ENCODE measurements at regions not wholly inside any gene's neighbourhood (a gene's known extent, or its start where the extent isn't known, plus 50 kb on each side); places are given as distances from the start of the nearest gene placed in this dataset.
"Not testable (repeated sequence)": the region's sequence is repeated elsewhere in the genome, so short reads cannot be mapped to it uniquely, and the experiment has no call there.

GRCh38 chr17:77635176-77635575 is 323.3 kb upstream of the TNRC6C start:
- DNase-seq: no peak

DNA sequence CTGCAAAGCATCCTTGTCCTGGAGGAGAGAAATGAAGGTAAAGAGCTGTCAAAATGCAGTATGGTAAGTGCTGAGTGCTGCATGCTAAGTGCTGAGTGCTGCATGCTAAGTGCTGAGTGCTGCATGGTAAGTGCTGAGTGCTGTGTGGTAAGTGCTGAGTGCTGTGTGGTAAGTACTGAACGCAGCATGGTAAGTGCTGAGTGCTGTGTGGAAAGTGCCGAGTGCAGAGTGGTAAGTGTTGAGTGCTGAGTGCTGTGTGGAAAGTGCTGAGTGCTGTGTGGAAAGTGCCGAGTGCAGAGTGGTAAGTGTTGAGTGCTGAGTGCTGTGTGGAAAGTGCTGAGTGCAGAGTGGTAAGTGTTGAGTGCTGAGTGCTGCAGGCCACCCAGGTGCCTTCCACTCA is 322.7 kb upstream of the TNRC6C start:
- not testable (repeated sequence) for DNase-seq

- DNase-seq: no peak
These were observed 321.4 kb upstream of the TNRC6C start for GRCh38 chr17:77636835-77637817.

- no peak for DNase-seq
These were observed 320.5 kb upstream of the TNRC6C start for GRCh38 chr17:77637818-77638575.

GRCh38 chr17:77640252-77640651 is 318.3 kb upstream of the TNRC6C start:
- DNase-seq: no peak

DNA sequence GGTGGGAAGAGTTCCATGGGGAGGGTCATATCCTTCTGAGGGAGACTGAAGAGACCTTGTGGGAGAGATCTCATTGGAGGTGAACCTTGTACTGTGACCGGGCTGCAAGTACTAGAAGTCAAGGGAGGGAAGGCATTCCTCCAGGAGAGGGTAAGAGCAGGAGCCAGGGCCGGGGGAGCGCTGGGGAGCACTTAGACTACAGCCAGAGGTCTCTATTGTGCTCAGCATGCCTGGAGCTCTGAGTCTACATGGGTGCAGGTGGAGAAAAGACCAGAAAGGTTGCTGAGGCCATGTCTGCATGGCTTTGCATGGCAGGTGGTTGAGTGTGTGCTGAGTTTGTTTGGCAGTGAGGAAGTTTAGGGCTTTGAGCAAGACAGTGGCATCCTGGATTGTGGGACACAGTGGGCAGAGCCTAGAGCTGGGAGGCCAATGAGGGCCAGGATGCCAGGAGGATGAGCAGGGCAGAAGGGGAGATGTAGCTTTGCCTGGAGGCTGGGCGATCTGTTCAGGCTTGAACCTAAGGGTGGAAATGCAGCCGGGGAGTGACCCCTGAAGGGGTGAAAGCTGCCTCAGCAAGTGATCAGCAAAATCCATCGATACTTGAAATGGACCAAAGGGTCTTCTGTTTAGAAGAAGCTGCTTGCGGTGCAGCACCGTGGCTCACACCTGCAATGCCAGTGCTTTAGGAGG is 317.4 kb upstream of the TNRC6C start:
- DNase-seq: no peak

- no peak for DNase-seq
These were observed 316.8 kb upstream of the TNRC6C start for GRCh38 chr17:77641718-77642117.

DNA sequence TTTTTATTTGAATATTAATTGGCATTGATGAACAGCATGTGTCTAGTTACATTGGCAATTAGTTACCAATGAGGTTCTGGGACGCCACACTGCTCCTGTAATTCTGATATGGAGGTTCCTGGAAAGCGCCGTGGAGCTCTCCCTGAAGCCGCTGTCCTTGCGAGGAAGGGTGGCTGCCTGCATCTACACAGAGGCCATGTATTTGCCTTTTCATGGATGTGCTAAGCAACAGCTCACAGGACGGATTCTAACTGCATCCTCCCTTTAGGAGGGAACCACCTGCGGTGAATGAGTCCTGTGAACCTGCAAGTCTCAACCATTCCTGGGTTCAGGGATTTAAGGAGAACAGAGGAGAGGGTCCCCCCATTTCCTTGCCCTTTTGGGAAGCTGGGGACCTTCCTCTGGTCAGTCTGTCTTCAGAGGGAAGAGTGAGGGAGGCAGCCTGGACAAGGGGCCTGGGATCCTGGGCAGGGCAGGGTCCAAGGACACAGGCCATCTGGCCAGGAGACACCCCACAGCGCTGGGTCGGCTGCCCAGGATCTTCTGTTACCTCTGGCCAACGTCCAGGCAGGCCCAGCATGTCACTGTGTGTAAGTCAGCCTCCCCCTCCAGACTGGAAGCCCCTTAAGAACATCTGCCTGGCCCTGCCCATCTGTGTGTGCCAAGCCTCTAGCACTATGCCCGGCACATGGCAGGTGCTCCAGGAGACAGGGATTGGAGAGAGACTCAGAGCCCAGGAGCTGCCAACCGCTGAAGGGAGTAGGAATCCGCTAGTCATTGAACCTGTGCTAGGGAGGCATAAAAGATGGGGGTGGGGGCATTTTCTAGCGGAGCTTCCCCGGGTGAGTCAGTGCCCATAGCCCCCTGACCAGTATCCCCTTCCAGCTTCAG is 314.1 kb upstream of the TNRC6C start:
- DNase-seq: no peak

DNA sequence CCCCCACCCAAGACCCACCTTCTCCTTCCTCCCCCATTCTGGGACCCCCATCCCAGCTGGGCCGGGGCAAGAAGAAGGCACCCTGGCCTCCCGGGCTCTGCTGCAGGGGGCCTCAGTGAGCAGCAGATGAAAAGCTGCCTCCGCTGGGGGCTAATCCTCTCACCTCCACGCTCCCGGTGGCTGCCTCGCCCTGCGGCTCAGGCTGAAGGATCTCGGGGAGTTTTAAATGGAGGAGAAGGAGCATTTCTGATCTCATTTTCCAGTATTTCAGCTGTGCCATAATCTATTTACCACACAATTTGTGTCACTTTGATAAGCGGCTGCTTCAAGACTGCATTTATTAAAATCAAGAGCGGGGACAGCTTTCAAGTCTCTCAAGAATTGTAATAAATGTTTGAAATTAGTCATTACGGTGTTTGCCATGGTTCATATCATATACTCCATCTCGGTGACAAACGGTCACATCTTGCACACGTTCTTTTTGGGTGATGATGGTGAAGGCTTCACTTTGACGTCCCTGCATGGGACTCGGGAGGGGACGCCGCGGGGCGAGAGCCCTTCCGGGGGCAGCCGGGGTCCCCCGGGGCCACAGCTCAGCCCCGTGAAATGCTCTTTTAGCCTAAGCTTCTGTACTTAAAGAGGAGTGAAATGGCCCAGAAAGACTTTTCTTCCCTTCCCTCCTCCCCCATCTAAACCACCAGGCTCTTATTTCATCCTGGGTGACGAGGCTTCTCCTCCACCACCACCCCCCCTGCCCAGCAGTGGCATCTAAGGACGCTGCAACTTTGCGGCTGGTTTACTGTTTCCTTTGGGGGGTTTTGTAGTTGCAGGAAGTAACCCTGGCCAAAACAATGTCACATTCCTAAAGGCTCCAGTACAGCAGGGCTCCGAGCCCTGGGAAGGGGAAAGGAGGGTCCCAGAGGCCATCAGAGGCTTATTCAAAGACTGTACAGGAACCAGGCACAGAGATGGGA is 313.1 kb upstream of the TNRC6C start:
- peak; percentile 3 to 68 (median 45) for DNase-seq

DNA sequence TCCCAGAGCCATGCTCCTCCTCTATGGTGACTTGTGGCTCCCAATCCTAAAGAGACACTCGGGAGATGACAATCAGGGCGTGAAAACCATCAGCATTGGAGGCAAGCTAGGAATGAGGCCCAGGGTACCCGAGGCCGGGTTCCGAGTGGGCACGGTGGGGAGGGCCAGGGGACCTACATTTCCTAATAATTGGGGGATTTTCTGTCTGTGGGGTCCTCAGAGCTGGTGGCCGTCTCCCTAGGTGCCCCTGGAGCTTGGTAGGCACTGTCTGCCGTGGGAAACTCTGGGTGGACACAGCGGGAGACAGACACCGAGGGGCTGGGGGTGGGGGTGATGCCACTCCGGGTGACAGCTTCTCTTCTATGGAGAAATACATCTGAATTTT is 312.5 kb upstream of the TNRC6C start:
- no peak for DNase-seq

GRCh38 chr17:77647531-77647930 is 311.0 kb upstream of the TNRC6C start:
- no peak for DNase-seq

DNA sequence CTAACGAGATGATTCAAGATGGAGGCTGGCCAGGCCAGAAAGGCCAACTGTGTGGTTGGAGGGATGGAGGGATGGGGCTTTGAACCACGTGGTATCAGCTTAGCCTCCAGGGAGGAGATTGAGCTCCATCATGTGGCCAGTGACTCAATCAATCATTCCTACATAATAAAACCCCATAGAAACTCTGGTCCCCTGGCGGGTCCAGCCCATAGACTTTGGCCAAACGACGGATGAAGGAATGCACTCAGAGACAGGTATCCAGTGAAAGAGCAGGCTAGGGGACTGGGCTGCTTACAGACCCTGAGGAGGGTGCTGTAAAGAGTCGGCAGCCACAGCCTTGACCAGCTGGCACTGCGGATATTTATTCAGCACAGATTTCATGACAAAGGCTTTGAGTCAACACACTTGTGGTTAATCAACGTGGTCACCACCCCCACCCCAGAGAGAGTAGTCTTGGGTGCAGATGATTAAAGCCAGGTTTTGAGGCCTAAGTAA is 308.7 kb upstream of the TNRC6C start:
- no peak for DNase-seq

DNA sequence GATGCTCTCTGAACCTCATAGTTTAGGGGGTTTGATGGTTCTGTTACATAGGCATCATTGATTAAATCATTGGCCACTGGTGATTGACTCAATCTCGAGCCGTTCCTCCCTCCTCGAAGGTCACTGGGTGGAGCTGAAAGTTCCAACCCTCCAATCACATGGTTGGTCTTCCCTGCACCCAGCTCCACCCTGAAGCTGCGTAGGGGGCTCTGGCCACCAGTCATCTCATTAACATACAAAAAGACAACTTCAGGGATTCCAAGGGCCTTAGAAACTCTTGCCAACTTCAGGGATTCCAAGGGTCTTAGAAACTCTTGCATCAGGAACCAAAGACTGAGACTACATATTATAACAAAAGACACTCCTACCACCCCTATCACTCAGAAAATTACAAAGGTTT is 306.5 kb upstream of the TNRC6C start:
- no peak for DNase-seq

DNA sequence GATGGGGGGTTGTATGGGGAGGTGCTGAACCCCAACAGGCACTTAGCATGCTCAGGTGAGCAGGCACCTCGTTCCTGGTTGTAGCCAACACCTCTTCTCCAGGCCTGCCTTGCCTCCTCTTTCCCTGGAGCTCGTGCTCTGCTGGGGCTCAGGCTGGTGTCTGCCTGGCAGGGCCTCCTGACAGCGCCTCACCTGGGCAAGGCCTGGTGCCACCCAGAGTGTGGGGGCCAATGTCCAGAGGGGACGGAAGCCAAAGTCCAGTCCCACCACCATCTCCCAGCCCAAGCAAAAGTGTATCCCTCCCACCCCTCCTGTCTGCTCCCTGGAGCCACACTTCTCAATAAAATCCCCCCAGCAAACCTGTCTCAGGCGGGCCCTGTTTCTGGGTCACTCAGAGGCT is 304.2 kb upstream of the TNRC6C start:
- DNase-seq: no peak

GRCh38 chr17:77654850-77655249 is 303.7 kb upstream of the TNRC6C start:
- no peak for DNase-seq

- DNase-seq: no peak
These were observed 302.4 kb upstream of the TNRC6C start for GRCh38 chr17:77656054-77656453.

GRCh38 chr17:77657839-77658238 is 300.7 kb upstream of the TNRC6C start:
- DNase-seq: no peak

- no peak for DNase-seq
These were observed 298.0 kb upstream of the TNRC6C start for GRCh38 chr17:77660524-77660923.

- no peak for DNase-seq
These were observed 295.7 kb upstream of the TNRC6C start for GRCh38 chr17:77662833-77663232.

DNA sequence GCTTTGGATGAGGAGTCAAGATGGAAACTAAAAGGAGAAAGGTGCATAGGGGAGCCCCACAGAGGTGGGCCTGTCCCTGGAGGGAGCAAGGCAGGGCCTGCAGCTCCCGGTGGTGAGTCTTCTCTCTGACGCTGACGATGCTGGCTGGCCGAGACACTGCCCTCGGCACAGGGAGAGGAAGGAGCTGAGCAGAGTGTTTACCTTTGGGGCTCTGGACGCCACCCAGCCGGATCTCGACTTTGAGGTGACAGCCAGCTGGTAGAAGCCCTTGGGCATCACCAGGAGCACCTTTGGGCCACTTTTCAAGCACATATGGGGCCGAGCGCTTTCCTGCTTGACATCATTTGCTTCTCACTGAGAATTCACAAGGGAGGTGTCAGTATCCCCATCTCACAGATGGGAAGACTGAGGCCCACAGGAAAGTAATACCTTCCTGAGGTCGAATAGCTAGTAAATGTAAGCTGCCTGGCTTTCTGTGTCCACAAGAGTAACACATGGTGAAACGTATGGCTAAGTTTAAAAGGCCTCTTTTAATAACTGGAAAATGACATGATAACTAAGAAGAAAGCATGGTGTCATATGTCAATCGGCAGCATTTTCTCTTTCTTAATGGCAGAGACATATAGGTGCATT is 294.3 kb upstream of the TNRC6C start:
- DNase-seq: no peak

Data from stimulated activated naive CD4-positive, alpha-beta T cell (primary cell).